CD14-positive monocyte (primary cell): ENCODE measurements at regions not wholly inside any gene's neighbourhood (a gene's known extent, or its start where the extent isn't known, plus 50 kb on each side); places are given as distances from the start of the nearest gene placed in this dataset.

Experiments used
- DNase-seq, 3 donors: peaks; one replicate each; pipeline ENCODE4 v3.0.0-alpha.2; 2011 to 2022
- H2AFZ ChIP-seq: 2 replicates; pipeline ENCODE4 v1.6.0; 2012; ENCODE audit warnings: mild to moderate bottlenecking, low read depth, low read length, inconsistent platforms; ENCODE audit not compliant: insufficient read depth, poor library complexity, severe bottlenecking
- H3K27ac ChIP-seq, 2 donors: 1 replicate in 1 of 2; 2 replicates in 1 of 2; pipeline ENCODE4 v1.5.1; 2012 to 2013; ENCODE audit warnings: low read length in 2 of 2, control low read depth in 1 of 2, inconsistent platforms in 1 of 2, low read depth in 1 of 2, mild to moderate bottlenecking in 1 of 2
- H3K27me3 ChIP-seq, 2 donors: one replicate each; pipeline versions ENCODE4 v1.6.0 to v1.6.1; 2011 to 2013; ENCODE audit warnings: low read length in 2 of 2; ENCODE audit not compliant: control insufficient read depth in 2 of 2, insufficient read depth in 2 of 2
- H3K36me3 ChIP-seq, 2 donors: replicated peaks in 1 of 2; 1 replicate in 1 of 2; 2 replicates in 1 of 2; pipeline versions ENCODE4 v1.5.1 to v1.6.1; 2012 to 2013; ENCODE audit warnings: low read length in 2 of 2, control low read depth in 1 of 2, inconsistent platforms in 1 of 2, mild to moderate bottlenecking in 1 of 2; ENCODE audit not compliant: insufficient read depth in 2 of 2, control insufficient read depth in 1 of 2
- H3K4me1 ChIP-seq, 2 donors: 1 replicate in 1 of 2; 2 replicates in 1 of 2; pipeline versions ENCODE4 v1.5.1 to v1.6.1; 2012 to 2013; ENCODE audit warnings: low read length in 2 of 2, control low read depth in 1 of 2, inconsistent platforms in 1 of 2, mild to moderate bottlenecking in 1 of 2, moderate library complexity in 1 of 2; ENCODE audit not compliant: insufficient read depth in 2 of 2, control insufficient read depth in 1 of 2
- H3K4me2 ChIP-seq: replicated peaks from 2 replicates; pipeline ENCODE3; 2012; ENCODE audit warnings: low read length, moderate library complexity, mild to moderate bottlenecking; ENCODE audit not compliant: poor library complexity, severe bottlenecking; ENCODE audit errors: extremely low read depth
- H3K4me3 ChIP-seq, 3 experiments: fragments of 200-600 bp in 1 of 3; sonication (generic) in 1 of 3; replicated peaks in 1 of 3; 1 replicate in 2 of 3; 2 replicates in 1 of 3; pipeline ENCODE4 v1.5.1; 2011 to 2013; ENCODE audit warnings: low read length in 3 of 3, mild to moderate bottlenecking in 3 of 3, control low read depth in 2 of 3, low read depth in 2 of 3, inconsistent platforms in 1 of 3, moderate library complexity in 1 of 3
- H3K79me2 ChIP-seq: 2 replicates; pipeline ENCODE4 v1.6.0; 2012; ENCODE audit warnings: mild to moderate bottlenecking, control low read depth, inconsistent platforms, low read length, moderate library complexity; ENCODE audit not compliant: insufficient read depth
- H3K9ac ChIP-seq: 2 replicates; pipeline ENCODE4 v1.6.0; 2017; ENCODE audit warnings: low read length, mild to moderate bottlenecking; ENCODE audit not compliant: insufficient read depth, poor library complexity, severe bottlenecking
- H3K9me3 ChIP-seq, 2 donors: replicated peaks in 1 of 2; 1 replicate in 1 of 2; 2 replicates in 1 of 2; pipeline versions ENCODE4 v1.5.1 to v1.6.1; 2012 to 2013; ENCODE audit warnings: low read length in 2 of 2, control low read depth in 1 of 2; ENCODE audit not compliant: control insufficient read depth in 1 of 2, insufficient read depth in 1 of 2
- H4K20me1 ChIP-seq: 2 replicates; pipeline ENCODE4 v1.6.0; 2012; ENCODE audit warnings: mild to moderate bottlenecking, low read length, control low read depth, moderate library complexity; ENCODE audit not compliant: insufficient read depth
- H3K27ac Mint-ChIP-seq, 7 donors: one replicate each; pipeline ENCODE4 v1.8.0; 2020; ENCODE audit warnings: mild to moderate bottlenecking in 7 of 7, mixed read lengths in 7 of 7, moderate library complexity in 6 of 7, inconsistent platforms in 2 of 7
- H3K27me3 Mint-ChIP-seq, 3 donors: one replicate each; pipeline ENCODE4 v1.8.0; 2021 to 2022; ENCODE audit warnings: low read depth in 3 of 3, mild to moderate bottlenecking in 3 of 3, mixed read lengths in 3 of 3, moderate library complexity in 3 of 3, inconsistent platforms in 1 of 3
- H3K36me3 Mint-ChIP-seq, 2 donors: one replicate each; pipeline ENCODE4 v1.8.0; 2020; ENCODE audit warnings: mixed read lengths in 2 of 2, inconsistent platforms in 1 of 2, mild to moderate bottlenecking in 1 of 2
- H3K4me1 Mint-ChIP-seq: one replicate; pipeline ENCODE4 v1.8.0; 2020; ENCODE audit warnings: mild to moderate bottlenecking, mixed read lengths
- H3K4me3 Mint-ChIP-seq, 2 donors: one replicate each; pipeline ENCODE4 v1.8.0; 2020; ENCODE audit warnings: mild to moderate bottlenecking in 2 of 2, mixed read lengths in 2 of 2, moderate library complexity in 1 of 2
- H3K9me3 Mint-ChIP-seq, 7 donors: one replicate each; pipeline ENCODE4 v1.8.0; 2020 to 2022; ENCODE audit warnings: mixed read lengths in 7 of 7, mild to moderate bottlenecking in 6 of 7, moderate library complexity in 6 of 7, inconsistent platforms in 2 of 7
- CTCF ChIP-seq: fragments of 200-600 bp; IDR thresholded peaks from one replicate; pipeline ENCODE4 v1.8.0; 2022; ENCODE audit warnings: antibody characterized with exemption, mild to moderate bottlenecking
- WGBS: methylation state at CpG from one replicate; pipeline ENCODE4 v1.1.5; 2013; ENCODE audit warnings: missing lambda C conversion rate; ENCODE audit not compliant: insufficient coverage; 5-methylcytosine and 5-hydroxymethylcytosine counted together
- intact Hi-C, 2 donors: fragments of 100-400 bp; cut with micrococcal nuclease; formaldehyde crosslinking; loops; one replicate each; pipeline versions ENCODE4 v1.15.0 to v1.15.1; 2023

- Histone ChIP-seq H4K20me1 (no peaks in the 10 kb centered on the region), H3K9ac (no peak overlapping the region), H3K4me1 (no peaks in the 10 kb centered on the region), H3K27ac (no peak overlapping the region), H3K79me2 (no peaks in the 10 kb centered on the region), H3K27me3 (no peaks in the 10 kb centered on the region), H3K36me3 (no peaks in the 10 kb centered on the region), H2AFZ (no peak overlapping the region), H3K4me3 (no peak overlapping the region), H3K9me3 (no peaks in the 10 kb centered on the region), H3K4me2 (no peak overlapping the region)
- Mint-ChIP-seq H3K4me1 (no peaks in the 10 kb centered on the region), H3K27ac (no peak overlapping the region), H3K4me3 (no peak overlapping the region), H3K9me3 (peaks cover 0 to 10% (median 8%) of the 10 kb centered on the region in 7 donors), H3K36me3 (no peaks in the 10 kb centered on the region), H3K27me3 (no peaks in the 10 kb centered on the region)
- intact Hi-C loops: no loop called here
- DNase-seq: peak in 1 of 3 donors; percentile 40
- no peak for TF ChIP-seq CTCF
- WGBS: no CpG with 5 or more reads among the region's 2 CpGs
These were observed 290.8 kb upstream of the PCDH9 start for GRCh38 chr13:67520886-67521285.

- Histone ChIP-seq H2AFZ (no peak overlapping the region), H3K4me2 (no peak overlapping the region), H3K79me2 (no peaks in the 10 kb centered on the region), H3K4me1 (no peaks in the 10 kb centered on the region), H3K9me3 (peaks cover 0 to 4% of the 10 kb centered on the region in 2 donors), H3K27ac (no peak overlapping the region), H3K4me3 (no peak overlapping the region), H3K27me3 (no peaks in the 10 kb centered on the region), H3K9ac (no peak overlapping the region), H3K36me3 (no peaks in the 10 kb centered on the region), H4K20me1 (no peaks in the 10 kb centered on the region)
- WGBS: 50% methylated on average over 1 of the region's 1 CpG
- Mint-ChIP-seq H3K4me3 (no peak overlapping the region), H3K4me1 (no peaks in the 10 kb centered on the region), H3K9me3 (peaks cover 0 to 5% (median 2%) of the 10 kb centered on the region in 7 donors), H3K27ac (no peak overlapping the region), H3K27me3 (no peaks in the 10 kb centered on the region), H3K36me3 (no peaks in the 10 kb centered on the region)
- intact Hi-C loops: no loop called here
- no peak for DNase-seq
- TF ChIP-seq CTCF: no peak
These were observed 289.2 kb upstream of the PCDH9 start for GRCh38 chr13:67519356-67519755.
